ENCODE measurements at regions not wholly inside any gene's neighbourhood (a gene's known extent, or its start where the extent isn't known, plus 50 kb on each side); places are given as distances from the start of the nearest gene placed in this dataset.

- POLR2A ChIA-PET, result no interaction called here
- CTCF ChIA-PET, result interaction anchor here (0.8 kb wide), 1 partner anchor 13 kb away, joined by 3 read pairs; no protein-coding TSS in a partner anchor
- TF ChIP-seq TAF1 (IDR thresholded peaks at IDR 0.05; ENCODE audit: borderline replicate concordance, low read depth, low read length) (no peak), JUND (IDR thresholded peaks at IDR 0.05) (no peak), SIN3A (IDR thresholded peaks at IDR 0.05; ENCODE audit: borderline replicate concordance, low read depth, low read length) (no peak), NRF1 (IDR thresholded peaks at IDR 0.05; ENCODE audit: low read depth, low read length) (no peak), RCOR1 (IDR thresholded peaks at IDR 0.05; ENCODE audit: low read length) (no peak), YY1 (IDR thresholded peaks at IDR 0.05; ENCODE audit: low read depth) (no peak), FOSL2 (IDR thresholded peaks at IDR 0.05; ENCODE audit: borderline replicate concordance, low read depth) (no peak), GABPA (IDR thresholded peaks at IDR 0.05; ENCODE audit: low read depth) (no peak), TCF12 (IDR thresholded peaks at IDR 0.05) (no peak), MEF2A (IDR thresholded peaks at IDR 0.05; ENCODE audit: borderline replicate concordance, low read depth) (no peak), ELF1 (IDR thresholded peaks at IDR 0.05) (no peak), EZH2phosphoT487 (IDR thresholded peaks at IDR 0.05; ENCODE audit: borderline replicate concordance, low read depth) (no peak)
- TF ChIP-seq, protein P1, sequence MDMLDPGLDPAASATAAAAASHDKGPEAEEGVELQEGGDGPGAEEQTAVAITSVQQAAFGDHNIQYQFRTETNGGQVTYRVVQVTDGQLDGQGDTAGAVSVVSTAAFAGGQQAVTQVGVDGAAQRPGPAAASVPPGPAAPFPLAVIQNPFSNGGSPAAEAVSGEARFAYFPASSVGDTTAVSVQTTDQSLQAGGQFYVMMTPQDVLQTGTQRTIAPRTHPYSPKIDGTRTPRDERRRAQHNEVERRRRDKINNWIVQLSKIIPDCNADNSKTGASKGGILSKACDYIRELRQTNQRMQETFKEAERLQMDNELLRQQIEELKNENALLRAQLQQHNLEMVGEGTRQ (IDR thresholded peaks at IDR 0.05; ENCODE audit: borderline replicate concordance, low read depth, low read length), result no peak
Observed at GRCh38 chr1:232454227-232454886, 175.6 kb downstream of the SIPA1L2 start.

GRCh38 chr1:232452736-232453440 lies 177.0 kb downstream of the SIPA1L2 start:
- H3K36me3 ChIP-seq (replicated peaks in 1 of 2; ENCODE audit: control insufficient read depth in 1 of 2, insufficient read depth in 2 of 2, low read length in 1 of 2), result no peaks in the 10 kb centered on the region
- POLR2A ChIA-PET, result no interaction called here
- WGBS (ENCODE audit: low lambda C conversion rate), result 79% methylated on average over 1 of the region's 1 CpG
- no peak overlapping the region for H3K9ac ChIP-seq
- H3K27ac ChIP-seq (ENCODE audit: low read depth in 2 of 2, low read length in 1 of 2), result no peak overlapping the region
- no peaks in the 10 kb centered on the region for H3K79me2 ChIP-seq (ENCODE audit: insufficient read depth)
- no peaks in the 10 kb centered on the region for H3K9me3 ChIP-seq
- H2AFZ ChIP-seq (ENCODE audit: low read depth), result no peak overlapping the region
- H3K9me2 ChIP-seq, result no peaks in the 10 kb centered on the region
- H3K27me3 ChIP-seq (ENCODE audit: insufficient read depth), result no peaks in the 10 kb centered on the region
- no peaks in the 10 kb centered on the region for H4K20me1 ChIP-seq (ENCODE audit: insufficient read depth)
- no peak overlapping the region for H3K4me3 ChIP-seq (ENCODE audit: low read depth in 2 of 2, low read length in 1 of 2)
- CTCF ChIA-PET, result no interaction called here
- H3K4me2 ChIP-seq, result no peak overlapping the region
- no peak for DNase-seq
- H3F3A ChIP-seq (replicated peaks; ENCODE audit: insufficient read depth), result no peaks in the 10 kb centered on the region
- no peaks in the 10 kb centered on the region; a peak in 2 of 4 replicates for H3K4me1 ChIP-seq (ENCODE audit: control insufficient read depth in 1 of 2, insufficient read depth in 2 of 2, low read depth in 1 of 2, low read length in 1 of 2)
- TF ChIP-seq NFIC (IDR thresholded peaks at IDR 0.05; ENCODE audit: borderline replicate concordance) (no peak), CTCF (IDR thresholded peaks at IDR 0.05) (no peak), MAX (IDR thresholded peaks at IDR 0.05; ENCODE audit: low read depth) (no peak), ZBTB33 (IDR thresholded peaks at IDR 0.05; ENCODE audit: borderline replicate concordance, low read depth) (no peak), TAF1 (IDR thresholded peaks at IDR 0.05; ENCODE audit: borderline replicate concordance, low read depth, low read length) (no peak), GABPA (IDR thresholded peaks at IDR 0.05; ENCODE audit: low read depth) (no peak), USF1 (IDR thresholded peaks at IDR 0.05; ENCODE audit: borderline replicate concordance, low read depth) (no peak), FOXJ3 (CRISPR knock-in tag; IDR thresholded peaks at IDR 0.05) (no peak), RCOR1 (IDR thresholded peaks at IDR 0.05; ENCODE audit: low read length) (no peak), CHD2 (IDR thresholded peaks at IDR 0.05; ENCODE audit: low read length, partially characterized antibody) (no peak)
- TF ChIP-seq, protein P1 (IDR thresholded peaks at IDR 0.05; ENCODE audit: borderline replicate concordance, low read depth, low read length), result no peak

More at GRCh38 chr1:232454227-232454886, 175.6 kb downstream of the SIPA1L2 start:
- Histone ChIP-seq H3F3A (replicated peaks; ENCODE audit: insufficient read depth) (no peaks in the 10 kb centered on the region), H3K9ac (no peak overlapping the region), H3K4me2 (no peak overlapping the region), H4K20me1 (ENCODE audit: insufficient read depth) (no peaks in the 10 kb centered on the region), H3K9me2 (no peaks in the 10 kb centered on the region), H3K36me3 (replicated peaks in 1 of 2; ENCODE audit: control insufficient read depth in 1 of 2, insufficient read depth in 2 of 2, low read length in 1 of 2) (no peaks in the 10 kb centered on the region), H3K27ac (ENCODE audit: low read depth in 2 of 2, low read length in 1 of 2) (no peak overlapping the region), H3K4me1 (ENCODE audit: control insufficient read depth in 1 of 2, insufficient read depth in 2 of 2, low read depth in 1 of 2, low read length in 1 of 2) (no peaks in the 10 kb centered on the region; a peak in 2 of 4 replicates), H3K4me3 (ENCODE audit: low read depth in 2 of 2, low read length in 1 of 2) (no peak overlapping the region), H3K27me3 (ENCODE audit: insufficient read depth) (no peaks in the 10 kb centered on the region), H3K79me2 (ENCODE audit: insufficient read depth) (no peaks in the 10 kb centered on the region), H3K9me3 (no peaks in the 10 kb centered on the region), H2AFZ (ENCODE audit: low read depth) (no peak overlapping the region)
- WGBS (ENCODE audit: low lambda C conversion rate), result 77% methylated on average over 7 of the region's 7 CpGs
- no peak for DNase-seq

Measured in SK-N-SH (cell line).